HCT116 (cell line): ENCODE measurements at regions not wholly inside any gene's neighbourhood (a gene's known extent, or its start where the extent isn't known, plus 50 kb on each side); places are given as distances from the start of the nearest gene placed in this dataset.

Source experiments
- CTCF ChIP-seq, 3 experiments: fragments of 200-600 bp in 1 of 3; sonication (generic) in 1 of 3; IDR thresholded peaks in 2 of 3; conservative IDR thresholded peaks in 1 of 3; 2 replicates each; pipeline ENCODE4 v1.5.1; 2012 to 2017; ENCODE audit warnings: low read depth in 2 of 3, low read length in 2 of 3, antibody characterized with exemption in 1 of 3, borderline replicate concordance in 1 of 3, control low read depth in 1 of 3, mild to moderate bottlenecking in 1 of 3, mixed read lengths in 1 of 3, mixed run types in 1 of 3, moderate library complexity in 1 of 3; ENCODE audit not compliant: insufficient read depth in 1 of 3
- ELF1 ChIP-seq: IDR thresholded peaks from 2 replicates; pipeline ENCODE4 v1.6.1; 2012; ENCODE audit warnings: low read depth, borderline replicate concordance
- EZH2 ChIP-seq: fragments of 200-600 bp; sonication (generic); IDR thresholded peaks from 2 replicates; pipeline ENCODE4 v1.6.1; 2017; ENCODE audit warnings: antibody characterized with exemption, mixed run types
- MAX ChIP-seq: IDR thresholded peaks from 2 replicates; pipeline ENCODE4 v1.6.1; 2012
- POLR2A ChIP-seq: IDR thresholded peaks from 2 replicates; pipeline ENCODE4 v1.7.0; 2011; ENCODE audit warnings: borderline replicate concordance; ENCODE audit not compliant: insufficient read depth, insufficient read length; ENCODE audit errors: extremely low read depth
- POLR2AphosphoS5 ChIP-seq: IDR thresholded peaks from 2 replicates; pipeline ENCODE4 v1.6.1; 2011; ENCODE audit warnings: mild to moderate bottlenecking, low read depth, low read length, moderate library complexity
- RAD21 ChIP-seq: IDR thresholded peaks from 2 replicates; pipeline ENCODE4 v1.6.1; 2012; ENCODE audit warnings: low read depth, mild to moderate bottlenecking
- YY1 ChIP-seq: IDR thresholded peaks from 2 replicates; pipeline ENCODE4 v1.6.1; 2011; ENCODE audit warnings: low read length, low read depth, moderate library complexity, mild to moderate bottlenecking; ENCODE audit not compliant: insufficient replicate concordance; ENCODE audit errors: extremely low read depth

GRCh38 chr6:165936660-165937059 is 231.0 kb downstream of the TBXT start:
- TF ChIP-seq POLR2AphosphoS5 (no peak), CTCF (IDR thresholded peaks at IDR 0.05 in 2 of 3, conservative IDR thresholded peaks at IDR 0.05 in 1 of 3; ENCODE audit: borderline replicate concordance in 1 of 3, insufficient read depth in 1 of 3, low read depth in 2 of 3, low read length in 2 of 3) (no peak), MAX (no peak), YY1 (no peak), POLR2A (no peak), EZH2 (no peak), ELF1 (no peak), RAD21 (no peak)
